Loucy (cell line): ENCODE measurements at regions not wholly inside any gene's neighbourhood (a gene's known extent, or its start where the extent isn't known, plus 50 kb on each side); places are given as distances from the start of the nearest gene placed in this dataset.

Experiments
- H2AFZ ChIP-seq: fragments of 200-600 bp; sonication (generic); 2 replicates; pipeline ENCODE4 v1.6.0; 2016; ENCODE audit warnings: antibody characterized with exemption, mild to moderate bottlenecking, low read length, moderate library complexity
- H3F3A ChIP-seq: fragments of 200-600 bp; 2 replicates; pipeline ENCODE4 v1.6.0; 2016; ENCODE audit warnings: antibody characterized with exemption, low read depth, mild to moderate bottlenecking
- H3K27me3 ChIP-seq: fragments of 200-600 bp; sonication (generic); 2 replicates; pipeline ENCODE4 v1.6.1; 2014; ENCODE audit warnings: low read length, mild to moderate bottlenecking; ENCODE audit not compliant: insufficient read depth, poor library complexity, severe bottlenecking
- H3K36me3 ChIP-seq: fragments of 200-600 bp; sonication (generic); 2 replicates; pipeline ENCODE4 v1.6.1; 2016; ENCODE audit warnings: low read length; ENCODE audit not compliant: insufficient read depth
- H3K4me1 ChIP-seq: fragments of 200-600 bp; sonication (generic); 2 replicates; pipeline ENCODE4 v1.5.1; 2014; ENCODE audit warnings: low read length, mild to moderate bottlenecking; ENCODE audit not compliant: insufficient read depth, poor library complexity, severe bottlenecking
- H3K4me2 ChIP-seq: fragments of 200-600 bp; sonication (generic); 2 replicates; pipeline ENCODE4 v1.6.0; 2014; ENCODE audit warnings: antibody characterized with exemption, low read length, low read depth, mild to moderate bottlenecking; ENCODE audit not compliant: poor library complexity, severe bottlenecking
- H3K4me3 ChIP-seq: fragments of 200-600 bp; sonication (generic); 2 replicates; pipeline ENCODE4 v1.5.1; 2014; ENCODE audit warnings: low read length, mild to moderate bottlenecking, mixed read lengths; ENCODE audit not compliant: poor library complexity, severe bottlenecking
- H3K79me2 ChIP-seq: fragments of 200-600 bp; sonication (generic); 2 replicates; pipeline ENCODE4 v1.6.1; 2014; ENCODE audit warnings: low read length; ENCODE audit not compliant: insufficient read depth
- H3K9ac ChIP-seq: fragments of 200-600 bp; sonication (generic); 2 replicates; pipeline ENCODE4 v1.6.0; 2014; ENCODE audit warnings: mild to moderate bottlenecking, low read depth, low read length, moderate library complexity; ENCODE audit not compliant: poor library complexity, severe bottlenecking
- H3K9me2 ChIP-seq: fragments of 200-600 bp; sonication (generic); replicated peaks from 2 replicates; pipeline ENCODE4 v1.6.1; 2016; ENCODE audit warnings: low read depth, low read length, mixed read lengths
- H3K9me3 ChIP-seq: fragments of 200-600 bp; sonication (generic); 2 replicates; pipeline ENCODE4 v1.6.1; 2014; ENCODE audit warnings: mild to moderate bottlenecking, antibody characterized with exemption, low read length, low read depth; ENCODE audit not compliant: insufficient read depth
- H4K20me1 ChIP-seq: fragments of 200-600 bp; sonication (generic); 2 replicates; pipeline ENCODE4 v1.6.0; 2014; ENCODE audit warnings: antibody characterized with exemption, low read length, mild to moderate bottlenecking; ENCODE audit not compliant: insufficient read depth, poor library complexity, severe bottlenecking
- EZH2phosphoT487 ChIP-seq: fragments of 200-600 bp; IDR thresholded peaks from 2 replicates; pipeline ENCODE4 v1.6.1; 2018; ENCODE audit warnings: antibody characterized with exemption, mild to moderate bottlenecking, moderate library complexity, borderline replicate concordance
- TF ChIP-seq, protein P1 (sequence below): fragments of 200-600 bp; sonication (generic); conservative IDR thresholded peaks from 2 replicates; pipeline ENCODE4 v1.5.1; 2014; ENCODE audit warnings: mild to moderate bottlenecking, antibody characterized with exemption, low read length

DNA sequence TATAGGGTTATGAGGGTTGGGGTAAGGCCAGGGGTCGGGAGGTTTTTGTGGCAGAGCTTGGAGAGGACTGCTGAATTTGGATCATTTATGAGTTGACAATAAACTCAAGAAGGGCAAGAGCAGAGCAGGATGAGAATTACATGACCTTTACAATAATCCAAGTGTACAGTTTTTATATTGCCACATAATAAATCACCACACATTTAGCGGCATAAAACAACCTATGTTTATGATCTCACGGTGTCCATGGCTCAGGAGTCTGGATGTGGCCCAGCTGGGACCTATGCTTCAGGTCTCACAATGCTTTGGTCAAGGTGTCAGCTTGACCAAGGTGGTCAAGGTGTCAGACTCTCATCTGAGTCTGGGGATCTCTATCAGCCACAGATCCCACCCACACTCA is 118.3 kb upstream of the WSCD1 start:
- no peak overlapping the region for H3K9ac ChIP-seq
- no peaks in the 10 kb centered on the region for H3K4me1 ChIP-seq
- H4K20me1 ChIP-seq: no peaks in the 10 kb centered on the region
- no peaks in the 10 kb centered on the region; the same call in 1 of the 2 replicates for H3K9me3 ChIP-seq
- H3K4me2 ChIP-seq: no peak overlapping the region
- no peaks in the 10 kb centered on the region for H3K79me2 ChIP-seq
- no peaks in the 10 kb centered on the region for H3K9me2 ChIP-seq
- TF ChIP-seq, protein P1, sequence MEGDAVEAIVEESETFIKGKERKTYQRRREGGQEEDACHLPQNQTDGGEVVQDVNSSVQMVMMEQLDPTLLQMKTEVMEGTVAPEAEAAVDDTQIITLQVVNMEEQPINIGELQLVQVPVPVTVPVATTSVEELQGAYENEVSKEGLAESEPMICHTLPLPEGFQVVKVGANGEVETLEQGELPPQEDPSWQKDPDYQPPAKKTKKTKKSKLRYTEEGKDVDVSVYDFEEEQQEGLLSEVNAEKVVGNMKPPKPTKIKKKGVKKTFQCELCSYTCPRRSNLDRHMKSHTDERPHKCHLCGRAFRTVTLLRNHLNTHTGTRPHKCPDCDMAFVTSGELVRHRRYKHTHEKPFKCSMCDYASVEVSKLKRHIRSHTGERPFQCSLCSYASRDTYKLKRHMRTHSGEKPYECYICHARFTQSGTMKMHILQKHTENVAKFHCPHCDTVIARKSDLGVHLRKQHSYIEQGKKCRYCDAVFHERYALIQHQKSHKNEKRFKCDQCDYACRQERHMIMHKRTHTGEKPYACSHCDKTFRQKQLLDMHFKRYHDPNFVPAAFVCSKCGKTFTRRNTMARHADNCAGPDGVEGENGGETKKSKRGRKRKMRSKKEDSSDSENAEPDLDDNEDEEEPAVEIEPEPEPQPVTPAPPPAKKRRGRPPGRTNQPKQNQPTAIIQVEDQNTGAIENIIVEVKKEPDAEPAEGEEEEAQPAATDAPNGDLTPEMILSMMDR: no peak
- TF ChIP-seq EZH2phosphoT487: no peak
- no peaks in the 10 kb centered on the region for H3K36me3 ChIP-seq
- no peaks in the 10 kb centered on the region for H3K27me3 ChIP-seq
- no peak overlapping the region for H3K4me3 ChIP-seq
- H2AFZ ChIP-seq: no peak overlapping the region
- no peaks in the 10 kb centered on the region for H3F3A ChIP-seq

DNA sequence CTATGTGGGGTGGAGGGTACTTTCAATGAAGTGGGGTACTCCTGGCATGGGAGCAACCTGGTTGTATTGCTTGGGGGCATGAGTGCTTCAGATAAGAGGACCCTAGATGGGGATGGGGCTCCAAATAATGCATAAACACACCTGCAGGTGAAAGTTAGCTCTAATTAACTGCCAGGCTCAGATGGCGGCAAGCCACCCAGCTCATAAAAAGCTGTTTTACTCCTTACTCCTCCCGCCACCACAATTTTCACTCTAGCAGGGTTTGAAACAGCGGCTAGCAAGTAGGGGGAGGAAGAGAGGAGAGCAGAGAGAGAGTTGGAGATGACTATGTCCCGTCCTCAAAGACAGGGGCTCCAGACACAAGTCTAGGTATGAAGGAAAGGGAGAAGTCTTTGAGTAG is 117.7 kb upstream of the WSCD1 start:
- no peaks in the 10 kb centered on the region for H4K20me1 ChIP-seq
- no peak overlapping the region for H3K4me2 ChIP-seq
- no peaks in the 10 kb centered on the region for H3K9me2 ChIP-seq
- no peaks in the 10 kb centered on the region for H3K4me1 ChIP-seq
- H3F3A ChIP-seq: no peaks in the 10 kb centered on the region
- no peaks in the 10 kb centered on the region for H3K27me3 ChIP-seq
- H3K4me3 ChIP-seq: no peak overlapping the region
- H3K9ac ChIP-seq: no peak overlapping the region
- no peaks in the 10 kb centered on the region for H3K36me3 ChIP-seq
- H3K9me3 ChIP-seq: no peaks in the 10 kb centered on the region; the same call in 1 of the 2 replicates
- H2AFZ ChIP-seq: no peak overlapping the region
- H3K79me2 ChIP-seq: no peaks in the 10 kb centered on the region
- TF ChIP-seq, protein P1: no peak
- TF ChIP-seq EZH2phosphoT487: no peak

DNA sequence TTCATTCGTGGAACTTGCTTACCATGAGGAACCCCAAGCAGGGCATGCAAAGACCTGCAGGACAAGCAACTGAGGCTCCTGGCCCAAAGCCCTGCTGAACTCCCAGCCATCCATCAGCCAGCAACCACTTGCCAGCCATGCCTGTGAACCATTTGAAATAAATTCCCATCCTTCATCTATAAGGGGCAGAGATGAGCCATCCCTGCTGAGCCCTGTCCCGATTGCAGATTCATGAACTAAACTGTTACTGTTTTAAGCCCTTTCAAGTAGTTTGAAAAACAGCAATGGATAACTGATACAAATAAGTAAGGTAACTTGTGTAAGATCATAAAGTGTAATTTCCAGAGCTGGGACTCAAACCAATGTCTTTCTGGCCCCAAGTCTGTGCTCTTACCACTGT is 114.4 kb upstream of the WSCD1 start:
- Histone ChIP-seq H3K9me2 (no peaks in the 10 kb centered on the region), H2AFZ (no peak overlapping the region), H3F3A (no peaks in the 10 kb centered on the region), H3K4me3 (no peak overlapping the region), H3K27me3 (no peaks in the 10 kb centered on the region), H4K20me1 (no peaks in the 10 kb centered on the region), H3K9me3 (peaks cover 4% of the 10 kb centered on the region; the same call in 1 of the 2 replicates), H3K79me2 (no peaks in the 10 kb centered on the region), H3K9ac (no peak overlapping the region), H3K36me3 (no peaks in the 10 kb centered on the region), H3K4me2 (no peak overlapping the region), H3K4me1 (no peaks in the 10 kb centered on the region)
- TF ChIP-seq, protein P1: no peak
- TF ChIP-seq EZH2phosphoT487: no peak
